GM21367 (cell line): ENCODE measurements at regions not wholly inside any gene's neighbourhood (a gene's known extent, or its start where the extent isn't known, plus 50 kb on each side); places are given as distances from the start of the nearest gene placed in this dataset.
"Not testable (repeated sequence)": the region's sequence is repeated elsewhere in the genome, so short reads cannot be mapped to it uniquely, and the experiment has no call there.

Experiments used
- ATAC-seq: cut with Tn5 transposase; IDR thresholded peaks from one replicate; pipeline ENCODE4 v1.9.1; 2021; ENCODE audit not compliant: unreplicated experiment

DNA sequence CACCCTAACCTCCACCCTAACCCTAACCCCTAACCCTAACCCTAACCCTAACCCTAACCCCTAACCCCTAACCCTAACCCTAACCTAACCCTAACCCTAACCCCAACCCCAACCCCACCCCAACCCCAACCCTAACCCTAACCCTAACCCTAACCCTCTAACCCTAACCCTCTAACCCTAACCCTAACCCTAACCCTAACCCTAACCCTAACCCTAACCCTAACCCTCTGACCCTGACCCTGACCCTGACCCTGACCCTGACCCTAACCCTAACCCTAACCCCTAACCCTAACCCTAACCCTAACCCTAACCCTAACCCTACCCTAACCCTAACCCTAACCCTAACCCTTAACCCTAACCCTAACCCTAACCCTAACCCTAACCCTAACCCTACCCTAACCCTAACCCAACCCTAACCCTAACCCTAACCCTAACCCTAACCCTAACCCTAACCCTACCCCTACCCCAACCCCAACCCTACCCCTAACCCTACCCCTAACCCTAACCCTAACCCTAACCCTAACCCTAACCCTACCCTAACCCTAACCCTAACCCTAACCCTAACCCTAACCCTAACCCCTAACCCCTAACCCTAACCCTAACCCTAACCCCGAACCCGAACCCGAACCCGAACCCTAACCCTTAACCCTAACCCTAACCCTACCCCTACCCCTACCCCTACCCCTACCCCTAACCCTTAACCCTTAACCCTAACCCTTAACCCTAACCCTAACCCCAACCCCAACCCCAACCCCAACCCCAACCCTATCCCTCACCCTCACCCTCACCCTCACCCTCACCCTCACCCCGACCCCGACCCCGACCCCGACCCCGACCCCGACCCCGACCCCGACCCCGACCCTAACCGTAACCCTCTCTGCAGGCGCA, 186.2 kb upstream of the CHL1 start:
- ATAC-seq: not testable (repeated sequence)

DNA sequence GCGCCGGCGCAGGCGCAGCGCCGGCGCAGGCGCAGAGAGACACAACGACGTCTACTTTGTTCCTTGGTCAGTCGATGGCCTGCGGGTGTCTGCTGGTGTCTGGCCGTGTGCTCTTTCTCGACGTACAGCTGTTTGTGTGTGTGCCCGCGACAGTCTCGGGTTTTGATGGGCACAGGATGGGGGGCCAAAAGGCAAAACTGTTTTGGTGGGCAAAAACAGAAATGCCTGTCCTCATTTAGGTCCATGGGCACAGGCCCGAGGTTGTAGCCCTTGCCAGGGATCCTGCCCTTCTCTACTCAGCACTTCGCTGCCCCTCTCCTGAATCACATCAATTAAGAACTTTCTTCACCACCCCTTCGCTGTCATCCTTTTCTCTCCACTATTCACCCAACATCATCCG, 184.8 kb upstream of the CHL1 start:
- no peak for ATAC-seq

DNA sequence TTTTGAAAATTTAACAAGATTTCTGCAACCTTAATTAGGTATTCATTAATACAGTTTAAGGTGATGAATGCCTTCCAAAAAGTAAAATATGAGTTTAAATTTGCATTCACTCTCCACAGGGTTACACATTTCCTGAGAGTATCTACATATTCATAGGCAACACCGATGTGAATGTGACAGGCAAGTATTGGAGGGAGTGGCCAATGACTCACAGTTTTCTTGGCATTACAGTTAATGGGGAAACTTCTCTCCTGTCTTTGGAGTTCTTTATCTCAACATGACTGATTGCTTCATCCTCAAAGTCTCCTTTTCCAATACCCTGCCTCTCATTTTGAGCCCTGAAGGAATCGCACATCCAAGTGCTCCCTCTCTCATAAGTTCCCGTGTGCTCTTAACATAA, 181.9 kb upstream of the CHL1 start:
- no peak for ATAC-seq

DNA sequence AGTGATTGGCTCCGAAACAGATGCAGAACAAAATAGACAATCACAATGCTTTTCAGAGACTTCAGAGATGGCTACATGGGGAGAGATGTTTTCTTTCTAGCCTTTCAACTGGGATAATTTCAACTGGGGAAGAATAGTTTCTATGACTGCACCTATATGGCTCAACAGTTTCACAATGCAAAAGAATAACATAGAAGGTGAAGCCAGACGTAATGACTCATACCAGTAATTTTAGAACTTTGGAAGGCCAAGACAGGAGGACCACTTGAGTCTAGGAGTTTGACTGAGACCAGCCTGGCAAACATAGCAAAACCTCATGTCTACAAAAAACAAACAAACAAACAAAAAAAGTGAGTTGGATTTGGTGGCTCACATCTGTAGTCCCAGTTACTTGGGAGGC, 180.2 kb upstream of the CHL1 start:
- ATAC-seq: no peak

DNA sequence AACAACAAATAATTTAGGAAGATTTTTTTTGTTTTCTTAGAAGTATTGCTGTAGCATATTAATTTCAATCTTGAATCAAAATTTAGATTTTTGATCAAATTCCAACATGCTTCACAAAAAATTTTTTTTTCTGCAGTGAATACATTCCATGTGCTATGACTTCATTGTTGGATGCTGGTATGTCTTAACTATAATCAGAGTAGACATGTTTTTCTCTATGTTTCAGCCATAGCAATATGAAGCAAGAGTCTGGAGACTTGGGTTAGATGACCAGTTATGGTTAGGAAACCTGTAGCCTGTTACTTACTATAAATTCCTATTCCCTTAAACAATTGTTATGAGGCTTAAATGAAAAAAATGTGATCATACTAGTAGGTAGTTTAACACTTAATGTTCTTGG, 176.1 kb upstream of the CHL1 start:
- no peak for ATAC-seq

DNA sequence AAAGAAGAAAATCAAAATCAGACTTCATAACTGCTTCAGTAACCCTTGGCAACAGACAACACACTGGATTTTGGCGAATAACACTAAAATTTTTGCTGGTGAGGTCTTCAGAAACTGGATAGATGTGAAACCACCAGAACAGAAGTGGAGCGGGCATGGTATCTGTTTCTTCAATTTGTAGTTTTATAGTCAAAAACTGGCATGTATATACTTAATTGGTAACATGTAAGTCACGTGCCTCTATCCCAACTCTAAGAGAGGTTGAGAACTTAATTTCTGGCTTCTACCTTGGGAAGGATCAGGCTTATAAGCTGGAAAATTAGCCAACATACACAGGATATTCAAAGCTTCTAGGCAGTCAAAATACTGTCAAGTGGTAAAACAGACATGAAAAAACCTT, 172.6 kb upstream of the CHL1 start:
- no peak for ATAC-seq

DNA sequence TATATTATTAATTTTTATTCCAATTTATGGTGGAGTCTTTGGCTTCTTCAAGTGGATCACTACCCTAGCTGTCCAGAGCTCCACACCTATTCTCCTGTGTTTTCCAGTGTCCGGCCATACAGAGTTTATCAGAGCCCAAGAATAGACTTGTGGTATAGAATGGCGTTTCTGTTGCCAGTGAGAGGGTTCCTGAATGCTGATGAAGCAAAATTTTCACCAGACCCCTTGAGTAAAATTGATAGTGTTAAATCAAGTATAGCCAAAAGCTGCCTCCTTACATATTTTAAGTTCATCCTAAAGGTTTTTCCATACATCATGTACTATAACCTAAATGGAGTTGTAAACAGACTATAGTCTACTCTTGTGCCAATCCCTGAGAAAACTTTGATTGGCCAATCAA, 171.5 kb upstream of the CHL1 start:
- no peak for ATAC-seq

DNA sequence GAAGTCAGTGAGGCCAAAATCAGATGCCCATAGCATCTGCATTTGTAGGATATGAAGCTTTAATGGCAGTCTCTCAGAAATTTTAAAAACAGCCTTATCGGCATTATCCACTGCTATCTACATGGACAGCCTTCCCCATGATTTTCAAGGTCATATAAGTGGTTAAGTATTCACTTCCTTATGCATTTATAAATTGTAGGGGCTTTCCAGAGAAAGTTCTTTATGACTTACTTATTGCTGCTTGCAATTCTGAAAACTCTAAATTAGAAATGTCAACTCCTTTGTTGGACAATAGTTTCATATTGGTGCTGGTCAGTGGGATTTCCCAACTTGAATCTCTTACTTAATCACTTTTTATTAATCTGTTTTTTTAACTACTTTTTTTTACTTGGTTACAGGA, 160.6 kb upstream of the CHL1 start:
- ATAC-seq: not testable (repeated sequence)

DNA sequence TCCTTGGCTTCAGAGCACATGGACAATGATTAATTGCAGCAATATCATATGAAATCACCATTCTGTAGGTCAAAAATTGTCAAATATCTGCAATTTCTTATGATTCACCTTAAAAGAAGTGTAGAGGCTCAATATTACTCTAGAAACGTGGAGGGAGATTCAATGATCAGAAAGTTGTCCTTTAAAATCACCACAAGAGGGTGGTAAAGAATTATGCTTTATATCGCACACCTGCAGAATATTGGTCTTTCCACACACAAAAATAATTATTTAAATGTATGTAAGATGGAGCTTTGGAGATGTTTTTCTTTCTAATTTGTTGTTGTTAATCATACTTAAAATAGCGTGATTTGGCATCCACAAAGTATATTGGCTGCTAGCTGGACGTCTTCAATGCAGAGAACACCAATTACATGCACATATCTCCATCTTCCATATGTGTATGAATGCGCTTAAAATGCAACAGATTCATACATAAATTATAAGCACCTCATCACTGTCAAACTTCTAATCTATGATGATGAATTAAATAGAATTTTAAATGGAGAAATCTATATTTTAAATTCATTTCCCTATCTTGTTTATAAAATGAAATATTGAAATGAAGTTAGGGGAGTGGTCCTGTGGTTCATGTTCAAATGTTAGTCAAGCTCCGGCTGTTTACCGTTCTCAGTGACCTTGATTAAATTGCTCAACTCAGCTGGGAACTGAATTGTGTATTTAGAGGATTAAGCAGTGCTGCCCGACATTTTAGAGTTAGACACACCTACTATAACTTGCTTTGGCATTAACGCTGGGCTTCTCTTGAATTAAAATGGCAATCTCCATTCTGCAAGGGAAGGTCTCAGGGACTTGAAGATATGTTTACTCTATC, 153.5 kb upstream of the CHL1 start:
- ATAC-seq: peak; percentile 59

DNA sequence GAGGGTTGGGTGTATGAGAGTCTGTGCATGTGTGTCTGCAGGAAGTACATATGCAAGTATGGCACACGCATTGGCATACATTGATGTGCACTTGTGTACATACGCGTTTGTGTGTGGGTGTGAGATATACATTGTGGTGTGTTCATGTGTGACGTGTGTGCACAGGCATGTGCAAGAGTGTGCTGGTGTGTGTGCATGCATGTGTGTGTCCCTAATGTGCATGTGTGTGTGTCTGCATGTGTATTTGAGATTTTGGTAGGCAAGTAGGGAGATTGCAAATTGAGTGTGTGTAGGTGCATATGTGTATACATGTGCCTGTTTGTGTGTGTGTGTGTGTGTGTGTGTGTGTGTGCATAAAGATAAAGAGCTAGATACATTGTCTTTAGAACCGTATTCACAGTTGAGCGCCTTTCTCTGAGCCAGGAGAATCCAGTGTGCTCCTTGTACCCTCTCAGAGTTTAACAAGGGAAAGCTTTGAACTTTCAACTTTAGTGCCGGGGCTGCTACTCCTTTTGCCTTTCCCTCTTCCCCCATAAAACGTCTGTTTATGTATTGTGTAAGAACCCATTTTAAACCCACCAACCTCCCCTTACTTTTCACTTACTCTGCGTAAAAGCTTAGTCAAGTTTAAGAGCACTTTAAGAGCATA, 152.4 kb upstream of the CHL1 start:
- no peak for ATAC-seq

DNA sequence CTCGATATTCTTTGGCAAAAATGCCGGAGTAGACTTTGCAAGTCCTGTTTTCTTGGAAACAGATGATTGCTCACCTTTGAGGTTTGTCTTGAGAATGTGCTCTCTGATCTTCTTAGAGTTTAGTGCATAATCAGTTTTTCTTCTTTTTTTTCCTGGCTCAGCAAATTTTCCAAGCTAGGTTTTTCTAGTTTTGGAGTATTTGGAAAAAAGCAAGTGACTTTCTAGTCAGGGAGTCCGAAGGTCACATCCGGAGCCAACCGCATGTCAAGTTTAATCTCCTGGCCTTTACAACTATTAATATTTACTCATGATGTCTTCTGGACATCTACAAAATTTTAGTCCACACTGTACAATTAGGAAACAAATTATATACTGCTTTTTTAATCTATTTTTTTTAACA, 151.6 kb upstream of the CHL1 start:
- ATAC-seq: not testable (repeated sequence)

DNA sequence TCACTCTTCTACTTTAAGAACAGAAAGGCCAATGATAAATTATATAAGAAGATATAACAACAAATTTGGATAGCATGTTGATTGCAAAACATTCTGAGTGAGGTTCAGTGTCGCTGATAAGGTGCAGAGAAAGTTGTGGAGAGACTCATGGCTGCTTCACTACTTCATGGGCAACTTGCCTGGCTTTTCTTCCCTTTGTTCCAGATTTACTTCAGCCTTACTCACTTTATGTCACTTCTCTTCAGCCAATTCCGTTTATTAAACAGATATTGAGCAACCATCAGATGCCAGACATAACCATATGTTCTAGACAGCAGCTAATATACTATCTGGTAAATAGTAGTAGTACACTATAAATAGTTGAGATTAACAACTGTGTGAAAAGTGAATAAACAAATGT, 150.0 kb upstream of the CHL1 start:
- ATAC-seq: no peak

DNA sequence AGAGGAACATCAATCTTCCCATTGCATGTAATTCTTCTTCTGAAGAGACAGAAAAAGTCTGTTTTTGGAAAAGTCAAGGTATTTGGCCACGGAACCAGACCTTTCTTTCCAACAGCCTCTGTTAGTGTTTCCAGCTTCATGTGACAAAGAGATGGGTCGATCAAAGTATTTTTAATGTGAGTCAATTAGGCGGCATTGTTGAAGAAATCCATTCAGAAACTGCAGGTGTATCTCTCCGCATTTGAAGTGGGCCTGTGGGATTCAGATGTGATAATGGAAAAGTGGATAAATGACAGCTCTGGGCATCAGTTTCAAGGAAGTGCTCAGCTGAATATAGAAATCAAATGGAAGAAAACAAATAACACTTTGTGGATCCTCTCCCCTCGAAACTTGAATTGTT, 143.1 kb upstream of the CHL1 start:
- ATAC-seq: not testable (repeated sequence)

DNA sequence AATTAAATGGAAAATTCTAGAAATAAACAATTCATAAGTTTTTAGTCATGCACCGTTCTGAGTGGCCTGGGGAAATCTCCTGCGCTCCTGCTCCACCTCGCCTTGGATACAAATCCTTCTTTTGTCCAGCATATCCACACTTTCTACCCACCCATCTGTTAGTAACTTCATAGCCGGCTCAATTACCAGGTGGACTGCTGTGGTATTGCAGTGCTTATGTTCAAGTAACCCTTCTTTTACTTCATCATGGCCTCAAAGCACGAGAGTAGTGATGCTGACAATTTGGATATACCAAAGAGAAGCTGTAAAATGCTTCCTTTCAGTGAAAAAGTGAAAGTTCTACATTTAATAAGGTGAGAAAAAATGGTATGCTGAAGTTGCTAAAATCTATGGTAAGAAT, 142.3 kb upstream of the CHL1 start:
- no peak for ATAC-seq

DNA sequence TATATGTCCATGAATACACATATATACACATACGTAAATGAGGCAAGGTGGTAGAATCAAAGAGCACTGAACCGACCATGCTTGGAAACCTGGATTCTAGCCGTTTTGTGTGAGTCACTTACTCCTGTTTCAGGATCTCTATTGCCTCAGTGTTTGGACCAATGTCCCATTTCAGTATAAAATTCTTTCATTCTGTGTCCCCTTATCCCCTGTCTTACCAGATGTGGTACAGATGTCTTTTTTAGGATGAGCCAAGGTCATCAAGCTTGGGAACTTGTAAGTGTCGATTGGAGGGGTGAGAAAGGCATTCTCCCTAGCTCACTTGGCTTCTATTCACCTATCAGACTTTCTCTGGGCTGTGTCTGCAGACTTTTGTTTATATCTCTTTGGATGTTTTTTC, 139.9 kb upstream of the CHL1 start:
- ATAC-seq: no peak

DNA sequence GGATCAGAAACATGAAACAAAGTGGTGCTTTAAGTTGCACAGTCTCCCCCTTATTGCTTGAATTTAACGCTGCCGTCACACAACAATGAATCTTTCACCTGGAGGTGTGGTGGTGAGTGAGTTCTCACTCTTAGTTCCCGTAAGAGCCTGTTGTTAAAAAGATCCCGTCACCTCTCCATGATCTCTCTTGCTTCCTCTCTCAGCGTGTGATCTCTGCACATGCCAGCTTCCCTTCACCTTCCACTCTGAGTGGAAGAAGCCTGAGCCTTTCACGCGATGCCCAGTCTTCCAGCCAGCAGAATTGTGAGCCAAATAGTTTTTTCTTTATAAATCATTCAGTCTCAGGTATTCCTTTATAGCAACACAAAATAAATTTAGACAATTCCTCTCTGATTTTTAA, 136.7 kb upstream of the CHL1 start:
- ATAC-seq: no peak

DNA sequence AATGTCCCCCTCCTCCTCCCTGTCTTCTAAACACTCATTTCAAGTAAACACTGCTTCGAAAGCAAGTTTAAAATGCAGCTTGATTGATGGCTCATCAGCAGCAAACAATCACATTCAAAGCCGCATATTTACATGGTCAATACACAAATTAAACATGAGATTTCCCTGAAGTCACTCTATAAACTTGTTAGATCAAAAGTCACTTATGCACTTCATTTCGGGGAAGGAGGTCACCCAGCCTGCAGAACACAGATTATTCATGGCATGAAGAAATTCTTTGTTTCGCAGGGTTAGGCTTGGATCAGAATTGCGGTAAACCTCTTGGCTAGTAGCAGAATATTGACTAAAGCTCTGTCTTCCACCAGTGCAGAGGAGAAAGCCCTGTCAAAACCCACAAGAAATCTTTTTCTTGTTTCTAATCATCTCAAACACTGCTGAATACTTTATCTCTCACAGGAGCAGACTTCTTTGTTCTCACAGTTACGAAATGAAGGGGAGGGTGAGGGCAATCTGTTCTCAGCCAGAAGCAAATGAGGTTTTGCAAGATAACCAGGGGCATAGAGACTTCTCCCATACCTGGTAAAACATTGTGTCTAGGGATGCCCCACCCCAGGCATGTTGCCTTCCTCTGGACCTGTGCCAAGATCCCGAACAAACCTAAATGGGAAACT, 133.3 kb upstream of the CHL1 start:
- ATAC-seq: no peak

DNA sequence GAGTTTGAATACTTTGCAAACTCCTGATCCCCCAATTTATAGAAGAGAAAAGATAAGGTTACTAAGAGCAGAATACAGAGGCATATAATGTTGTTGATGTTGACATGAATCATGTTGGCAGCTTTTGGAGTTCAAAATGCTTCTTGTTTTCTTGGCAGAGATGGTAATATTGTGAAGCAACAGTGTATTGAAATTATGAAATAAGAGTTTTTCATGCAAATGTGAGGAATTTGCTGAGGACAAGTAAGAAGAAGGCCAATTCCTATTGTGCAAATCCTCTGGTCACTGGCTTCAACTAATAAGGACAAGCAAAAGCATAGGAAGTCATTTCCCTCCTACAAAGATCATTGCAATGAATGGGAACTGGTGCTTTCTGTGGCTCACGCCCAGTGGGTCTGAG, 126.9 kb upstream of the CHL1 start:
- ATAC-seq: no peak

DNA sequence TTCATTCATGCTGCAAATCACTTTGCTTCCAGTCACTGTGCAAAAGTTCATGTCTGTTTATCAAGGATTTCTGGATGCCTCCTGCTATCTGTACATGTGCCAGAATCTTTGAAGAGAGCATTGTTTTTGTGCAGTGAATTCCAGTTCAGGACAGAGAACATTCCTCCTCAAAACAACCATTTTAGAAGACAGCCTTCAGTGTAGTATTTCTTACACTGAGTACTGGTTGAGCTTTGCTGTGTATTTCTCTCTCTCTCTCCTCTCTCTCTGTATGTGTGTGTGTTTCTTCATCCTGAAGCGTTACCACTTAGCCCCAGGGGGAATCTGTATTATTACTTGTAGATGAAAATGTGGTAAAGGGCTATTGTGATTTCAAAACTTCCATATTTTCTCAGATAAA, 123.8 kb upstream of the CHL1 start:
- ATAC-seq: no peak

DNA sequence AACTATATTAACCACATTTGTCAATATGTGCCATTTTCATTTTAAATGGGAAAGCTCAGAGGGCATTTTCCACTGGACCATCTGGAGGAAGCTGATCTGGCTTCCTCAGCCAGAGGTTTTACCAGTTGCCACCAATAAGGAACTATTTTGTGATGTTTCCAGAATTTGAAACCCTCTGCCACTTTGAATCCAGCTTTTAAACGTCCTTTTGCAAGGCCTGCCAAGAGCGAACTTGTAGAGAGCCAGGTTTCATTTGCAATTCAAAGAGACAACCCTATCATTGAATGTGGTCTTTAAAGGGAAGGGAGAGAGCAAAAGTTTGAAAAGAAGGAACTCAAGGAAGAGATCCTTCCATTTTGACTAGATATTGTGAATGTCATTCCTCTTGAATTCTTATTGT, 123.3 kb upstream of the CHL1 start:
- ATAC-seq: no peak

DNA sequence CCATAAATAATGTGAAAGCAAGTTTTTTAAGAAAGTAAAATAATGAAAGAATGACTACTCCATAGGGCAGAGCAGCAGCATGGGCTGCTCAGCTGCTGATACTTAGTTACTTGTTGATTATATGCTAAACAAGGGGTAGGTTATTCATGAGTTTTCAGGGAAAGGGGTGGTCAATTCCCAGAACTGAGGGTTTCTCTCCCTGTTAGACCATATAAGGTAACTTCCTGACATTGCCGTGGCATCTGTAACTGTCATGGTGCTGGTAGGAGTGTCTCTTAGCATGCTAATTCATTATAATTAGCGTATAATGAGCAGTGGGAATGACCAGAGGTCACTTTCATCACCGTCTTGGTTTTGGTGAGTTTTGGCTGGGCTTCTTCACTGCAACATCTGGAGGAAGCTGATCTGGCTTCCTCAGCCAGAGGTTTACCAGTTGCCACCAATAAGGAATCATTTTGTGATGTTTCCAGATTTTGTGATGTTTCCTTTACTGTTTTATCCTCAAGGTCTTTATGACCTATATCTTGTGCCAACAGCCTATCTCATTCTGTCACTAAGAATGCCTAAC, 121.8 kb upstream of the CHL1 start:
- no peak for ATAC-seq
